GM19351 (cell line): ENCODE measurements at regions not wholly inside any gene's neighbourhood (a gene's known extent, or its start where the extent isn't known, plus 50 kb on each side); places are given as distances from the start of the nearest gene placed in this dataset.

Source experiments
- ATAC-seq: cut with Tn5 transposase; IDR thresholded peaks from one replicate; pipeline ENCODE4 v1.9.1; 2021; ENCODE audit warnings: mild to moderate bottlenecking, moderate library complexity; ENCODE audit not compliant: unreplicated experiment

- no peak for ATAC-seq
These were observed 136.5 kb upstream of the MAST4 start for GRCh38 chr5:66459728-66460127.

GRCh38 chr5:66467564-66467963 is 128.6 kb upstream of the MAST4 start:
- no peak for ATAC-seq

- ATAC-seq = no peak
These were observed 126.5 kb upstream of the MAST4 start for GRCh38 chr5:66469684-66470083.

GRCh38 chr5:66472010-66472409 is 124.2 kb upstream of the MAST4 start:
- no peak for ATAC-seq

GRCh38 chr5:66475731-66476130 is 120.5 kb upstream of the MAST4 start:
- no peak for ATAC-seq

GRCh38 chr5:66477596-66477995 is 118.6 kb upstream of the MAST4 start:
- ATAC-seq = no peak

GRCh38 chr5:66494437-66494836 is 101.8 kb upstream of the MAST4 start:
- ATAC-seq = no peak

- no peak for ATAC-seq
These were observed 97.4 kb upstream of the MAST4 start for GRCh38 chr5:66498791-66499207.

- no peak for ATAC-seq
These were observed 92.9 kb upstream of the MAST4 start for GRCh38 chr5:66503203-66503789.

- no peak for ATAC-seq
These were observed 89.1 kb upstream of the MAST4 start for GRCh38 chr5:66507106-66507505.

GRCh38 chr5:66511491-66511890 is 84.7 kb upstream of the MAST4 start:
- ATAC-seq = no peak

GRCh38 chr5:66513130-66513529 is 83.1 kb upstream of the MAST4 start:
- no peak for ATAC-seq

- ATAC-seq = no peak
These were observed 81.0 kb upstream of the MAST4 start for GRCh38 chr5:66515209-66515608.

GRCh38 chr5:66516550-66516949 is 79.6 kb upstream of the MAST4 start:
- no peak for ATAC-seq

GRCh38 chr5:66517351-66517750 is 78.8 kb upstream of the MAST4 start:
- no peak for ATAC-seq

GRCh38 chr5:66518052-66518451 is 78.1 kb upstream of the MAST4 start:
- no peak for ATAC-seq

GRCh38 chr5:66518753-66519152 is 77.4 kb upstream of the MAST4 start:
- no peak for ATAC-seq

GRCh38 chr5:66519626-66520025 is 76.6 kb upstream of the MAST4 start:
- no peak for ATAC-seq

GRCh38 chr5:66520854-66521253 is 75.3 kb upstream of the MAST4 start:
- no peak for ATAC-seq

- no peak for ATAC-seq
These were observed 68.6 kb upstream of the MAST4 start for GRCh38 chr5:66527478-66528035.

GRCh38 chr5:66529182-66529581 is 67.0 kb upstream of the MAST4 start:
- ATAC-seq = no peak

GRCh38 chr5:66529704-66530103 is 66.5 kb upstream of the MAST4 start:
- no peak for ATAC-seq

- ATAC-seq = no peak
These were observed 58.1 kb upstream of the MAST4 start for GRCh38 chr5:66538126-66538525.
